Astrocyte (in vitro differentiated cells and primary cell): ENCODE measurements at regions not wholly inside any gene's neighbourhood (a gene's known extent, or its start where the extent isn't known, plus 50 kb on each side); places are given as distances from the start of the nearest gene placed in this dataset.

Source experiments
- DNase-seq: peaks from one replicate; pipeline ENCODE4 v3.0.0-alpha.2; 2010; ENCODE audit warnings: low read depth
- FAIRE-seq: peaks from 2 replicates; lab custom pipeline; 2011; peaks lifted over from hg19 to GRCh38; lab: Jason Lieb, UNC
- H2AFZ ChIP-seq: 2 replicates; pipeline ENCODE4 v1.6.0; 2012; ENCODE audit warnings: low read depth, low read length, inconsistent platforms
- H3K27ac ChIP-seq: 2 replicates; pipeline ENCODE4 v1.5.1; 2011; ENCODE audit warnings: low read depth, low read length, inconsistent platforms
- H3K27me3 ChIP-seq: 2 replicates; pipeline ENCODE4 v1.6.0; 2011; ENCODE audit warnings: low read length, inconsistent platforms; ENCODE audit not compliant: insufficient read depth
- H3K36me3 ChIP-seq: 2 replicates; pipeline ENCODE4 v1.5.1; 2011; ENCODE audit warnings: low read length, inconsistent platforms; ENCODE audit not compliant: insufficient read depth
- H3K4me1 ChIP-seq: 2 replicates; pipeline ENCODE4 v1.5.1; 2011; ENCODE audit warnings: low read length, inconsistent platforms; ENCODE audit not compliant: insufficient read depth
- H3K4me2 ChIP-seq: 2 replicates; pipeline ENCODE4 v1.6.0; 2012; ENCODE audit warnings: low read length, inconsistent platforms
- H3K4me3 ChIP-seq: 2 replicates; pipeline ENCODE4 v1.5.1; 2011; ENCODE audit warnings: low read depth, mild to moderate bottlenecking, low read length, inconsistent platforms; ENCODE audit not compliant: insufficient read depth
- H3K79me2 ChIP-seq: 2 replicates; pipeline ENCODE4 v1.6.0; 2012; ENCODE audit warnings: mild to moderate bottlenecking, low read length, inconsistent platforms; ENCODE audit not compliant: insufficient read depth
- H3K9ac ChIP-seq: 2 replicates; pipeline ENCODE4 v1.6.0; 2012; ENCODE audit warnings: mild to moderate bottlenecking, low read length, inconsistent platforms
- H3K9me3 ChIP-seq: 2 replicates; pipeline ENCODE4 v1.5.1; 2012; ENCODE audit warnings: low read depth, mild to moderate bottlenecking, low read length, inconsistent platforms; ENCODE audit not compliant: insufficient read depth
- H4K20me1 ChIP-seq: 2 replicates; pipeline ENCODE4 v1.6.0; 2012; ENCODE audit warnings: low read length, inconsistent platforms; ENCODE audit not compliant: insufficient read depth
- H3K27ac Mint-ChIP-seq: one replicate; pipeline ENCODE4 v1.8.0; 2021; ENCODE audit warnings: mild to moderate bottlenecking, mixed read lengths; ENCODE audit not compliant: unreplicated experiment
- H3K27me3 Mint-ChIP-seq: one replicate; pipeline ENCODE4 v1.8.0; 2021; ENCODE audit warnings: low read depth, mixed read lengths; ENCODE audit not compliant: unreplicated experiment
- H3K36me3 Mint-ChIP-seq: one replicate; pipeline ENCODE4 v1.8.0; 2021; ENCODE audit warnings: low read depth, mixed read lengths; ENCODE audit not compliant: unreplicated experiment
- H3K4me1 Mint-ChIP-seq: one replicate; pipeline ENCODE4 v1.8.0; 2021; ENCODE audit warnings: low read depth, mixed read lengths; ENCODE audit not compliant: unreplicated experiment
- H3K4me3 Mint-ChIP-seq: one replicate; pipeline ENCODE4 v1.8.0; 2021; ENCODE audit warnings: mild to moderate bottlenecking, moderate library complexity, mixed read lengths; ENCODE audit not compliant: unreplicated experiment
- H3K9me3 Mint-ChIP-seq: one replicate; pipeline ENCODE4 v1.8.0; 2021; ENCODE audit warnings: mild to moderate bottlenecking, mixed read lengths; ENCODE audit not compliant: unreplicated experiment
- EZH2 ChIP-seq: IDR thresholded peaks from 2 replicates; pipeline ENCODE4 v1.6.1; 2012; ENCODE audit warnings: mild to moderate bottlenecking, low read length, inconsistent platforms; ENCODE audit not compliant: insufficient read depth
- TF ChIP-seq, protein P1 (sequence below): IDR thresholded peaks from 2 replicates; pipeline ENCODE4 v1.5.1; 2011; ENCODE audit warnings: low read depth, mild to moderate bottlenecking, inconsistent platforms, low read length, moderate library complexity; ENCODE audit not compliant: insufficient read depth

DNA sequence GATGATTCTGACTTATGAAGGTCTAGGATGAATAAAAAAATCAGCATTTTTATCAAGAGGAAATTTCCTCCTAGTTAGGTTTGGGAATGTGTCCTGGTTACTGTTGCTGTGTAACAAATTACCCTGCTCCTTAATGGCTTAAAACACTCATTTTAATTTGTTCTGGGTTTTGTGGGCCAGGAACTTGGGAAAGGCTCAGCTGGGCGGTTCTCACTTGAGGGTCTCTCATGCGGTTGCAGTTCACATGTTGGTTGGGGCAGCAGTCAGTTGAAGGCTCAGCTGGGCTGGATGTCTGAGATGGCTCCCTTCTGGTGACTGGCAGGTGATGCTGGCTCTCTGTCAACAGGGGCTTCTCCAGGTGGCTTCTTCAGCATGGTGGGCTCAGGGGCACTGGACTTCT, 214.6 kb downstream of the RBM19 start:
- H3K27me3 ChIP-seq, result peaks cover 12% of the 10 kb centered on the region
- H3K9me3 Mint-ChIP-seq, result peaks cover 10% of the 10 kb centered on the region
- H3K27ac ChIP-seq, result no peak overlapping the region
- H3K36me3 Mint-ChIP-seq, result no peaks in the 10 kb centered on the region
- H3K27ac Mint-ChIP-seq, result no peak overlapping the region
- no peak overlapping the region for H3K9ac ChIP-seq
- H3K36me3 ChIP-seq, result no peaks in the 10 kb centered on the region
- H3K4me3 ChIP-seq, result no peak overlapping the region
- FAIRE-seq, result no peak
- TF ChIP-seq, protein P1, sequence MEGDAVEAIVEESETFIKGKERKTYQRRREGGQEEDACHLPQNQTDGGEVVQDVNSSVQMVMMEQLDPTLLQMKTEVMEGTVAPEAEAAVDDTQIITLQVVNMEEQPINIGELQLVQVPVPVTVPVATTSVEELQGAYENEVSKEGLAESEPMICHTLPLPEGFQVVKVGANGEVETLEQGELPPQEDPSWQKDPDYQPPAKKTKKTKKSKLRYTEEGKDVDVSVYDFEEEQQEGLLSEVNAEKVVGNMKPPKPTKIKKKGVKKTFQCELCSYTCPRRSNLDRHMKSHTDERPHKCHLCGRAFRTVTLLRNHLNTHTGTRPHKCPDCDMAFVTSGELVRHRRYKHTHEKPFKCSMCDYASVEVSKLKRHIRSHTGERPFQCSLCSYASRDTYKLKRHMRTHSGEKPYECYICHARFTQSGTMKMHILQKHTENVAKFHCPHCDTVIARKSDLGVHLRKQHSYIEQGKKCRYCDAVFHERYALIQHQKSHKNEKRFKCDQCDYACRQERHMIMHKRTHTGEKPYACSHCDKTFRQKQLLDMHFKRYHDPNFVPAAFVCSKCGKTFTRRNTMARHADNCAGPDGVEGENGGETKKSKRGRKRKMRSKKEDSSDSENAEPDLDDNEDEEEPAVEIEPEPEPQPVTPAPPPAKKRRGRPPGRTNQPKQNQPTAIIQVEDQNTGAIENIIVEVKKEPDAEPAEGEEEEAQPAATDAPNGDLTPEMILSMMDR, result no peak
- TF ChIP-seq EZH2, result no peak
- H3K4me1 Mint-ChIP-seq, result no peaks in the 10 kb centered on the region
- DNase-seq, result no peak
- H4K20me1 ChIP-seq, result no peaks in the 10 kb centered on the region
- H2AFZ ChIP-seq, result no peak overlapping the region
- peaks cover 2% of the 10 kb centered on the region for H3K9me3 ChIP-seq
- no peak overlapping the region for H3K4me3 Mint-ChIP-seq
- H3K4me1 ChIP-seq, result no peaks in the 10 kb centered on the region
- H3K4me2 ChIP-seq, result no peak overlapping the region
- no peaks in the 10 kb centered on the region for H3K79me2 ChIP-seq
- H3K27me3 Mint-ChIP-seq, result peaks cover 63% of the 10 kb centered on the region

DNA sequence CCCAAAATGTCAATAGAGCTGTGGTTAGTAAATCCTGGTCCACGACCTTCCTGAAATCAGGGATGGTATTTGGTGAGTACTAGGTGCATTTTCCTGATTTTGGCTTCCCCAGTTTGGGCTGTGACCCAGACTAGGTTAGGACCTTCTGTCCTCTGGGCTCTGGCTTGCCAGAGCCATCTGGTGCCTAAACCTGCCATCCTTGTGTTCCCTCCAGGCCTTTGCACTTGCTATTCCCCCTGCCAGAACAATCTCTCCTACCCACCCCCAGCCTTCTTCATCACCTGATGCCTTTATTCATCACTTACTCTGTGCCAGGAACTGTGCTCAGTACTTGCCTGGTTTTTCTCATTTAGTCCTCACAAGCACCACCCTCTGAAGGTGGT, 216.7 kb downstream of the RBM19 start:
- no peak overlapping the region for H3K4me3 ChIP-seq
- no peak overlapping the region for H2AFZ ChIP-seq
- H3K79me2 ChIP-seq, result no peaks in the 10 kb centered on the region
- Mint-ChIP-seq H3K9me3 (peaks cover 10% of the 10 kb centered on the region), H3K4me1 (no peaks in the 10 kb centered on the region), H3K36me3 (no peaks in the 10 kb centered on the region), H3K27me3 (peaks cover 81% of the 10 kb centered on the region), H3K27ac (no peak overlapping the region), H3K4me3 (no peak overlapping the region)
- H3K4me2 ChIP-seq, result no peak overlapping the region
- no peak overlapping the region for H3K9ac ChIP-seq
- H3K27ac ChIP-seq, result no peak overlapping the region
- no peaks in the 10 kb centered on the region for H3K9me3 ChIP-seq
- no peaks in the 10 kb centered on the region for H3K4me1 ChIP-seq
- H3K36me3 ChIP-seq, result no peaks in the 10 kb centered on the region
- TF ChIP-seq, protein P1, result no peak
- no peak for TF ChIP-seq EZH2
- peaks cover 21% of the 10 kb centered on the region for H3K27me3 ChIP-seq
- DNase-seq (no peak), FAIRE-seq (no peak)
- no peaks in the 10 kb centered on the region for H4K20me1 ChIP-seq

DNA sequence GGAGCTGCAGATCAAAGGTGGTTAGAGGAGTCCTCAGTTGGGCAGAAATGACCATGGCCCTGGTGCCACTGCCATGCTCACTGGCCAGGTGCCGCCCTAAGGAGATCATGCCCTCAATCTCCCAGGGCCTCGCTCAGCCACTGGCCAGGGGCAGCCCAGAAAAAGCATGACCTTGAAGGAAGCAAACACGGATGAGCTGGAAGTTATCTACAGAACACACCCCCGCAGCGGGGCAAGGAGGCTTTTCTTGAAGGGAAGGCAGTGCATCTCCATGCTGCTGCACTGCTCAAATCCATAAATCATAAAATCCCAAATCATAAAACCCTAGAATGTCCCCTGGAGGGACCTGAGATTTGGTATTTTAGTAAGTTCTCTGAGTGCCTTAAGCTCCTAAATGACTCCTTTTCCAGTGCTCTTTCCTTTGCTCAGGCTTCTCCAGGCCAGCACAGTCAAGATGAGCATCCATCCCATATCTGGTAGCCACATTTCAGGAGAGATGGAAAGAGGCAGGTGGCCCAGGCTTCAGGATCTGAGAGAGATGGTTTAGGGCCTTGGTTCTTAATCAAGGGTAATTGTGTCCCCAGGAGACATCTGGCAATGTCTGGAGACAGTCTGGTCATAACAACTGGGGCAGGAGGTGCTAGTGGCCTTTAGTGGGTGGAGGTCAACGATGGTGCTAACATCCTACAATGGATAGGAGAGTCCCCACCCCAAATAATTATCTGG, 217.3 kb downstream of the RBM19 start:
- no peak overlapping the region for H3K27ac ChIP-seq
- Mint-ChIP-seq H3K27me3 (peaks cover 79% of the 10 kb centered on the region), H3K36me3 (no peaks in the 10 kb centered on the region), H3K27ac (no peak overlapping the region), H3K4me1 (no peaks in the 10 kb centered on the region), H3K9me3 (peaks cover 10% of the 10 kb centered on the region), H3K4me3 (no peak overlapping the region)
- H4K20me1 ChIP-seq, result no peaks in the 10 kb centered on the region
- no peak overlapping the region for H3K9ac ChIP-seq
- no peak overlapping the region for H3K4me2 ChIP-seq
- H3K36me3 ChIP-seq, result no peaks in the 10 kb centered on the region
- no peaks in the 10 kb centered on the region for H3K9me3 ChIP-seq
- peaks cover 23% of the 10 kb centered on the region for H3K27me3 ChIP-seq
- no peak overlapping the region for H3K4me3 ChIP-seq
- no peaks in the 10 kb centered on the region for H3K79me2 ChIP-seq
- no peak overlapping the region for H2AFZ ChIP-seq
- DNase-seq (no peak), FAIRE-seq (no peak)
- TF ChIP-seq, protein P1, result no peak
- TF ChIP-seq EZH2, result no peak
- no peaks in the 10 kb centered on the region for H3K4me1 ChIP-seq
